ENCODE measurements at regions not wholly inside any gene's neighbourhood (a gene's known extent, or its start where the extent isn't known, plus 50 kb on each side); places are given as distances from the start of the nearest gene placed in this dataset.

GRCh38 chr15:94912760-94913159 is 681.4 kb downstream of the MCTP2 start:
- DNase-seq (ENCODE audit: low read depth in 1 of 2, low spot score in 1 of 2), result no peak
- H3K9me3 ChIP-seq (ENCODE audit: low read depth), result no peaks in the 10 kb centered on the region

DNA sequence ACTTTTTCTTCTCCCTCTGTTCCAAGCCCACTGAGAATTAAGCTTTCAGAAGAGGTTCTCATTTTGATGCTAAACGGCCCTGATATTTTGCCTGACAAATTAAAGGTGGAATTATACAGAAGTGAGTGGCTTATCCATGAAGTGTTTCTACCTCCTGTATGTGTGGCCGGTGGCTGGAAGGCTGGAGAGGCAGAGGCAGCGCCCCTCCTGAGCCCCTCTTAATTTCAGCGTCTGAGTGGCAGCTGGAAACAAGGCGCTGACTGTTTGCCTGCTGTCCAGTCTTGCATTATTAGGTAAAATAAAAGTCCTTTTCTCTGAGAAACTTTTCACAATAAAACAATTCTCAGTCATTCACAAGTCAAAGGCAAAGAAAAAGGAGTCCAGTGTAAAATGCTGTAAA is 685.7 kb downstream of the MCTP2 start:
- Histone ChIP-seq H3K27me3 (no peaks in the 10 kb centered on the region), H3K27ac (no peak overlapping the region), H3K4me1 (ENCODE audit: low read depth) (no peaks in the 10 kb centered on the region), H3K9me3 (ENCODE audit: low read depth) (no peaks in the 10 kb centered on the region), H3K4me3 (no peak overlapping the region), H3K36me3 (no peaks in the 10 kb centered on the region)
- TF ChIP-seq CTCF (IDR thresholded peaks at IDR 0.05; ENCODE audit: low read depth, low read length), result no peak
- no peak for DNase-seq (ENCODE audit: low read depth in 1 of 2, low spot score in 1 of 2)

More at GRCh38 chr15:94912760-94913159, 681.4 kb downstream of the MCTP2 start:
- Histone ChIP-seq H3K27me3 (no peaks in the 10 kb centered on the region), H3K36me3 (no peaks in the 10 kb centered on the region), H3K27ac (no peak overlapping the region), H3K4me1 (ENCODE audit: low read depth) (no peaks in the 10 kb centered on the region), H3K4me3 (no peak overlapping the region)
- no peak for TF ChIP-seq CTCF (IDR thresholded peaks at IDR 0.05; ENCODE audit: low read depth, low read length)

GRCh38 chr15:94921936-94922335 is 690.6 kb downstream of the MCTP2 start:
- no peak overlapping the region for H3K27ac ChIP-seq
- H3K36me3 ChIP-seq, result no peaks in the 10 kb centered on the region
- H3K4me1 ChIP-seq (ENCODE audit: low read depth), result no peaks in the 10 kb centered on the region
- DNase-seq (ENCODE audit: low read depth in 1 of 2, low spot score in 1 of 2), result no peak
- no peaks in the 10 kb centered on the region for H3K9me3 ChIP-seq (ENCODE audit: low read depth)
- TF ChIP-seq CTCF (IDR thresholded peaks at IDR 0.05; ENCODE audit: low read depth, low read length), result no peak
- H3K27me3 ChIP-seq, result no peaks in the 10 kb centered on the region
- no peak overlapping the region for H3K4me3 ChIP-seq

GRCh38 chr15:94924057-94924456 is 692.7 kb downstream of the MCTP2 start:
- Histone ChIP-seq H3K27ac (no peak overlapping the region), H3K9me3 (ENCODE audit: low read depth) (no peaks in the 10 kb centered on the region), H3K27me3 (no peaks in the 10 kb centered on the region), H3K4me3 (no peak overlapping the region), H3K36me3 (no peaks in the 10 kb centered on the region), H3K4me1 (ENCODE audit: low read depth) (no peaks in the 10 kb centered on the region)
- TF ChIP-seq CTCF (IDR thresholded peaks at IDR 0.05; ENCODE audit: low read depth, low read length), result no peak
- DNase-seq (ENCODE audit: low read depth in 1 of 2, low spot score in 1 of 2), result no peak

DNA sequence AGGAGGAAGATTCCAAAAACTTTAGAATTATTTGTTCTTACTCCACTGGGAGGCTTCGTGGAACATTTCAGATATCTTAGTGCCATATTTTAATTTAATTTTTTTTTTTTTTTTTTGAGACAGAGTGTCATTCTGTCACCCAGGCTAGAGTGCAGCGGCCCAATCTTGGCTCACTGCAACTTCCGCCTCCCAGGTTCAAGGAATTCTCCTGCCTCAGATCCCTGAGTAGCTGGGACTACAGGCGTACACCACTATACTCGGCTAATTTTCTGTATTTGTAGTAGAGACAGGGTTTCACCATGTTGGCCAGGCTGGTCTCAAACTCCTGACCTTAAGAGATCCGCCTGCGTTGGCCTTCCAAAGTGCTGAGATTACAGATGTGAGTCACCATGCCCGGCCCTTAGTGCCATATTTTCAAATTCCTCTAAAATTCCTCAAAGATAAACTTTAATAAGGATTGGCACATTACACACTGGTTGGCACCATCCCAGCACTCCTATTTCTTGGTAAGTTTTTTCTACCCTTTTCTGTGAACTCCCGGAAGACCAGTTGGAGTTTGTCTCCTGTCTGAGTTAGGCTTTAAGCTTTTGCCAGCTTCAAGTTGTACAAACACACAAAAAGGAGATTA is 693.7 kb downstream of the MCTP2 start:
- no peak for TF ChIP-seq CTCF (IDR thresholded peaks at IDR 0.05; ENCODE audit: low read depth, low read length)
- Histone ChIP-seq H3K9me3 (ENCODE audit: low read depth) (no peaks in the 10 kb centered on the region), H3K27ac (no peak overlapping the region), H3K4me3 (no peak overlapping the region), H3K27me3 (no peaks in the 10 kb centered on the region), H3K36me3 (no peaks in the 10 kb centered on the region), H3K4me1 (ENCODE audit: low read depth) (no peaks in the 10 kb centered on the region)
- DNase-seq (ENCODE audit: low read depth in 1 of 2, low spot score in 1 of 2), result peak in 1 of 2 donors; percentile 24

Measured in cardiac muscle cell (in vitro differentiated cells and primary cell).